ENCODE measurements at regions not wholly inside any gene's neighbourhood (a gene's known extent, or its start where the extent isn't known, plus 50 kb on each side); places are given as distances from the start of the nearest gene placed in this dataset.

DNA sequence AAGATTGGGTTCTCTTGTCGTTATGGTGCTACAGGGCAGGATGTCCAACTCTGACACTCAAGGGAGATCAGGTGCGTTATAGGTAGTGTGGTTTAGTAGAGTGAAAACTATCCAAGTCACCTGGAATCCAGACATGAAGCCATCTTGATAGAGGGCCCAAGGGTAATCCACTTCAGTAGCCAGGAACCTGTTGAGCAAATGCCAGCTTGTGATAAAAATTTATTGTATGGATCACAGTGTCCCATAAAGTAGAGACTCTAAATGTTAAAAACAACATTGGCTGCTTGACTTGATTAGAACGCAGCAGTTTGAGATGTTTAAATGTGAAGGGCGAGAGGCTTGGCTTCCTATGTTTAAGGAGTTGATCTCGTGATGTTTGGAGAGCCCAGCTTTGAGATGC lies 105.7 kb upstream of the GMDS start:
- no TSS peak for BruUV-seq (replicated peaks)
- H3K9me3 ChIP-seq (ENCODE audit: control insufficient read depth, insufficient read depth, low read depth, low read length) = no peaks in the 10 kb centered on the region
- POLR2A ChIA-PET = no interaction called here
- H3K4me1 ChIP-seq (ENCODE audit: control insufficient read depth, insufficient read depth, low read length) = no peaks in the 10 kb centered on the region
- H3K27ac ChIP-seq (ENCODE audit: low read length) = no peak overlapping the region
- no peaks in the 10 kb centered on the region for H3K27me3 ChIP-seq (ENCODE audit: control insufficient read depth, insufficient read depth, low read length)
- no peak overlapping the region for H3K4me3 ChIP-seq (ENCODE audit: low read depth in 2 of 2, low read length in 2 of 2)
- H3K36me3 ChIP-seq (ENCODE audit: control insufficient read depth, insufficient read depth, low read length) = no peaks in the 10 kb centered on the region
- in situ Hi-C loops (cut with HindIII; ENCODE audit: low pct_unique_long_range_greater_than_20kb, low sequenced_read_pairs) = no loop called here
- CTCF ChIA-PET = interaction anchor here (0.6 kb wide), 1 partner anchor 142 kb away, joined by 4 read pairs; no protein-coding TSS in a partner anchor
- intact Hi-C loops (cut with micrococcal nuclease; ENCODE audit: unreplicated experiment) = loop anchor here (10.0 kb wide), 1 partner anchor 246 kb away; no protein-coding TSS in a partner anchor
- no peak for DNase-seq (ENCODE audit: low read depth, low spot score)
- no peak for ATAC-seq
- TF ChIP-seq, protein P1, sequence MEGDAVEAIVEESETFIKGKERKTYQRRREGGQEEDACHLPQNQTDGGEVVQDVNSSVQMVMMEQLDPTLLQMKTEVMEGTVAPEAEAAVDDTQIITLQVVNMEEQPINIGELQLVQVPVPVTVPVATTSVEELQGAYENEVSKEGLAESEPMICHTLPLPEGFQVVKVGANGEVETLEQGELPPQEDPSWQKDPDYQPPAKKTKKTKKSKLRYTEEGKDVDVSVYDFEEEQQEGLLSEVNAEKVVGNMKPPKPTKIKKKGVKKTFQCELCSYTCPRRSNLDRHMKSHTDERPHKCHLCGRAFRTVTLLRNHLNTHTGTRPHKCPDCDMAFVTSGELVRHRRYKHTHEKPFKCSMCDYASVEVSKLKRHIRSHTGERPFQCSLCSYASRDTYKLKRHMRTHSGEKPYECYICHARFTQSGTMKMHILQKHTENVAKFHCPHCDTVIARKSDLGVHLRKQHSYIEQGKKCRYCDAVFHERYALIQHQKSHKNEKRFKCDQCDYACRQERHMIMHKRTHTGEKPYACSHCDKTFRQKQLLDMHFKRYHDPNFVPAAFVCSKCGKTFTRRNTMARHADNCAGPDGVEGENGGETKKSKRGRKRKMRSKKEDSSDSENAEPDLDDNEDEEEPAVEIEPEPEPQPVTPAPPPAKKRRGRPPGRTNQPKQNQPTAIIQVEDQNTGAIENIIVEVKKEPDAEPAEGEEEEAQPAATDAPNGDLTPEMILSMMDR (IDR thresholded peaks at IDR 0.05) = no peak
- TF ChIP-seq SIN3A (IDR thresholded peaks at IDR 0.05; ENCODE audit: borderline replicate concordance, insufficient read depth, low read depth, low read length) = no peak
- no peak for TF ChIP-seq POLR2AphosphoS5 (IDR thresholded peaks at IDR 0.05; ENCODE audit: low read depth, low read length)
- TF ChIP-seq, protein P2, sequence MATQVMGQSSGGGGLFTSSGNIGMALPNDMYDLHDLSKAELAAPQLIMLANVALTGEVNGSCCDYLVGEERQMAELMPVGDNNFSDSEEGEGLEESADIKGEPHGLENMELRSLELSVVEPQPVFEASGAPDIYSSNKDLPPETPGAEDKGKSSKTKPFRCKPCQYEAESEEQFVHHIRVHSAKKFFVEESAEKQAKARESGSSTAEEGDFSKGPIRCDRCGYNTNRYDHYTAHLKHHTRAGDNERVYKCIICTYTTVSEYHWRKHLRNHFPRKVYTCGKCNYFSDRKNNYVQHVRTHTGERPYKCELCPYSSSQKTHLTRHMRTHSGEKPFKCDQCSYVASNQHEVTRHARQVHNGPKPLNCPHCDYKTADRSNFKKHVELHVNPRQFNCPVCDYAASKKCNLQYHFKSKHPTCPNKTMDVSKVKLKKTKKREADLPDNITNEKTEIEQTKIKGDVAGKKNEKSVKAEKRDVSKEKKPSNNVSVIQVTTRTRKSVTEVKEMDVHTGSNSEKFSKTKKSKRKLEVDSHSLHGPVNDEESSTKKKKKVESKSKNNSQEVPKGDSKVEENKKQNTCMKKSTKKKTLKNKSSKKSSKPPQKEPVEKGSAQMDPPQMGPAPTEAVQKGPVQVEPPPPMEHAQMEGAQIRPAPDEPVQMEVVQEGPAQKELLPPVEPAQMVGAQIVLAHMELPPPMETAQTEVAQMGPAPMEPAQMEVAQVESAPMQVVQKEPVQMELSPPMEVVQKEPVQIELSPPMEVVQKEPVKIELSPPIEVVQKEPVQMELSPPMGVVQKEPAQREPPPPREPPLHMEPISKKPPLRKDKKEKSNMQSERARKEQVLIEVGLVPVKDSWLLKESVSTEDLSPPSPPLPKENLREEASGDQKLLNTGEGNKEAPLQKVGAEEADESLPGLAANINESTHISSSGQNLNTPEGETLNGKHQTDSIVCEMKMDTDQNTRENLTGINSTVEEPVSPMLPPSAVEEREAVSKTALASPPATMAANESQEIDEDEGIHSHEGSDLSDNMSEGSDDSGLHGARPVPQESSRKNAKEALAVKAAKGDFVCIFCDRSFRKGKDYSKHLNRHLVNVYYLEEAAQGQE (IDR thresholded peaks at IDR 0.05; ENCODE audit: insufficient read depth in 1 of 2, low read depth in 2 of 2, low read length in 1 of 2) = no peak
- TF ChIP-seq TCF7L2 (IDR thresholded peaks at IDR 0.05; ENCODE audit: low read depth, low read length) = no peak

- CTCF ChIA-PET = no interaction called here
- in situ Hi-C loops (cut with HindIII; ENCODE audit: low pct_unique_long_range_greater_than_20kb, low sequenced_read_pairs) = no loop called here
- BruUV-seq (replicated peaks) = no TSS peak
- DNase-seq (ENCODE audit: low read depth, low spot score) (no peak), ATAC-seq (no peak)
- TF ChIP-seq, protein P1 (IDR thresholded peaks at IDR 0.05) = no peak
- no peak for TF ChIP-seq POLR2AphosphoS5 (IDR thresholded peaks at IDR 0.05; ENCODE audit: low read depth, low read length)
- TF ChIP-seq TCF7L2 (IDR thresholded peaks at IDR 0.05; ENCODE audit: low read depth, low read length) = no peak
- TF ChIP-seq SIN3A (IDR thresholded peaks at IDR 0.05; ENCODE audit: borderline replicate concordance, insufficient read depth, low read depth, low read length) = no peak
- TF ChIP-seq, protein P2 (IDR thresholded peaks at IDR 0.05; ENCODE audit: insufficient read depth in 1 of 2, low read depth in 2 of 2, low read length in 1 of 2) = no peak
- intact Hi-C loops (cut with micrococcal nuclease; ENCODE audit: unreplicated experiment) = no loop called here
- no peak overlapping the region for H3K4me3 ChIP-seq (ENCODE audit: low read depth in 2 of 2, low read length in 2 of 2)
- H3K27me3 ChIP-seq (ENCODE audit: control insufficient read depth, insufficient read depth, low read length) = no peaks in the 10 kb centered on the region
- H3K4me1 ChIP-seq (ENCODE audit: control insufficient read depth, insufficient read depth, low read length) = no peaks in the 10 kb centered on the region
- no peaks in the 10 kb centered on the region for H3K36me3 ChIP-seq (ENCODE audit: control insufficient read depth, insufficient read depth, low read length)
- H3K9me3 ChIP-seq (ENCODE audit: control insufficient read depth, insufficient read depth, low read depth, low read length) = no peaks in the 10 kb centered on the region
- no peak overlapping the region for H3K27ac ChIP-seq (ENCODE audit: low read length)
- POLR2A ChIA-PET = no interaction called here
Measured at GRCh38 chr6:2346078-2346477, 100.7 kb upstream of the GMDS start.

All from Panc1 (cell line).